ENCODE measurements at regions not wholly inside any gene's neighbourhood (a gene's known extent, or its start where the extent isn't known, plus 50 kb on each side); places are given as distances from the start of the nearest gene placed in this dataset.

GRCh38 chr21:35366394-35367080, 317.4 kb upstream of the RUNX1 start:
- TF ChIP-seq CTCF (IDR thresholded peaks at IDR 0.05), result no peak
- TF ChIP-seq POLR2A (IDR thresholded peaks at IDR 0.05), result no peak
